ENCODE measurements at regions not wholly inside any gene's neighbourhood (a gene's known extent, or its start where the extent isn't known, plus 50 kb on each side); places are given as distances from the start of the nearest gene placed in this dataset.

- TF ChIP-seq CTCF (tag by site-specific recombination; IDR thresholded peaks at IDR 0.05) (no peak), ZNF138 (tag by site-specific recombination; IDR thresholded peaks at IDR 0.05; ENCODE audit: borderline replicate concordance) (no peak), HOXA7 (CRISPR knock-in tag; IDR thresholded peaks at IDR 0.05; ENCODE audit: borderline replicate concordance) (no peak)
These were observed 198.7 kb downstream of the CCNG2 start for GRCh38 chr4:77355731-77356130.
